GM19467 (cell line): ENCODE measurements at regions not wholly inside any gene's neighbourhood (a gene's known extent, or its start where the extent isn't known, plus 50 kb on each side); places are given as distances from the start of the nearest gene placed in this dataset.
"Not testable (repeated sequence)": the region's sequence is repeated elsewhere in the genome, so short reads cannot be mapped to it uniquely, and the experiment has no call there.

Experiments used
- ATAC-seq: cut with Tn5 transposase; IDR thresholded peaks from one replicate; pipeline ENCODE4 v1.9.1; 2021; ENCODE audit warnings: mild to moderate bottlenecking, moderate library complexity; ENCODE audit not compliant: unreplicated experiment

DNA sequence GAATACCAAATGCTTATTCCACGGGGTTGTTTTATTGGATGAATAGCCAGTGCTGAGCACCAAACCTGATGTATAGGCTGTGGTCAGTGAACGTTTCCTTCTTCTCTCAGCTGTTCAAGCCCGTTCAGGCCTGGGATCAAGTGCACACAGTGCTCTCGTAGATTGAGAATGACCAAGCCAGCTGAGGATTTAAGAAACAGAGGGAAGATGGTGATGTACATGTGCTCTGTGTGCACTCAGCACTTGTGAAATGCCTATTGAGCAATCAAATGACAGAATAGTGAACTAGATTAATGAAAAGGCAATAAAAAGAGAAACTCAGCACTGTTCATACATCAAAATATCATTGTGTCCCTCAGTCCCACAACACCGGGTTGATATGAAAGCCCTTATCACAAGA, 302.5 kb downstream of the BMPER start:
- no peak for ATAC-seq

DNA sequence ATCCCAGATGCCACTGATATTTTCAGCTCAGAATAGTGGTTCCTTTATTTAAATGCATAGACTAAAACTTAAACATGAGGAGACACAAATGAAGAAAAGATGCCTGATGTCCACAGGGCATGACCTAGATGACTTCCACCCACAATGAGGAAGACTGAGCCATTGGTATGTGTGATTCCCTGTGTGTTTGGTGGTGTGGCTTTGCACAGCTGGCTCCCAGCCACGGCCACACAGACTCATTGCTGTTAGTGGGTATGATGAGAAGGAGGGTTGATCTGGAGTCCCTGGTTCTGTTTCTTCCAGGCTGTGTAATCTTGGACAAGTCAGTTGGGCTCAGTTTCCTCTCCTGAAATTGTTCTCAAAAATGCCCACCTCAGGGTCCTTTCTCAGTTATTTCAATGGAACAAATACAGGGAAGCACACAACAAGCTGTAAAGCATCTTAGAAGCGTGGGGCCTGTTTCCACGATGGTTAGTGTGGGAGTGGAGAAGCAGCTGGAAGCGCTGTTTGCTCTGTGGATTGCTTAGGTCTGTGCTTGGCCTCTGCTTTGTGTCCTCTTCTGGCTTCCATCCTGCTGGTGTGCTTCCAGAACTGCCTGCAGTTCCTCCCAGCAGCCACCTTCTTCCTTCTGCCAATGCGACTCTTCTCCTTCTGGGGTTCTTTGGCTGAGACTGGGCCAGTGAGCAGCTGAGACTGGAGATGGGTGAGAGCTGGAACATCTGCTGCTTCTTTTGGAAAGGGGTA, 303.7 kb downstream of the BMPER start:
- no peak for ATAC-seq

DNA sequence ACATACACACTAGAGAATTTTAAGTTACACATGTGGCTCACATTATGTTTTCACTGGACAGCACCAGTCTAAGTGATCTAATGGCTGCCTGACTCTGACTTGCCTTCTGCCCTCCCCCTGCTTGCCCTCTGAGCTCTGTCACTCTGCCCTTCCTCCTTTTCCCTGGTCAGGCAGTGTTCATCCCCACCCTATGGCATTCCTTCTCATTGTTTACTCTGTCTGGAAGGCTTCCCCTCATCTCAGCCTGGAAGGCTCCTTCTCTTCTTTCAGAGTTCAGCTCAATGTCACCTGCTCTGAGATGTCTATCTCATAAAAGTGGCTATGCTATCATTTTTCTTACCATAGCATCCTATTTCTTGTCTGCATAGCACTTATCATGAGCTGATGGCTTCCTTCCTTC, 305.7 kb downstream of the BMPER start:
- ATAC-seq: no peak

DNA sequence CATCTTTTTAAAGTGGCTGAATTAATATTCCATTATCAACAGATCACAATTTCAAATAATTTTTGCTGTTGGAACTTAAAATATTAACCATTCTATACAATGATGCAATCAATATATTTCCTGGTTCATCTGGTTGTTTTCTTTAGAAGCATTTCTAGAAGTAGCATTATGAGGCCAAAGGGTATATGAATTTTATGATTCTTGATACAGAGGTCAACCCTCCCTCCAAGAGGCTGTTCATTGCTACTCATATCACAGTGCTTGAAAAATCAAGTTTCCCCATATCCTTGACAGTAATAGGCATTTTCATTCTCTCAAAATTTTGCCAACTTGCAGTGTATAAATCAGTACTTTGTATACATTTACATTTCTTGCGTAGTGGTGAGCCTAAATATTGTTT, 312.6 kb downstream of the BMPER start:
- no peak for ATAC-seq

DNA sequence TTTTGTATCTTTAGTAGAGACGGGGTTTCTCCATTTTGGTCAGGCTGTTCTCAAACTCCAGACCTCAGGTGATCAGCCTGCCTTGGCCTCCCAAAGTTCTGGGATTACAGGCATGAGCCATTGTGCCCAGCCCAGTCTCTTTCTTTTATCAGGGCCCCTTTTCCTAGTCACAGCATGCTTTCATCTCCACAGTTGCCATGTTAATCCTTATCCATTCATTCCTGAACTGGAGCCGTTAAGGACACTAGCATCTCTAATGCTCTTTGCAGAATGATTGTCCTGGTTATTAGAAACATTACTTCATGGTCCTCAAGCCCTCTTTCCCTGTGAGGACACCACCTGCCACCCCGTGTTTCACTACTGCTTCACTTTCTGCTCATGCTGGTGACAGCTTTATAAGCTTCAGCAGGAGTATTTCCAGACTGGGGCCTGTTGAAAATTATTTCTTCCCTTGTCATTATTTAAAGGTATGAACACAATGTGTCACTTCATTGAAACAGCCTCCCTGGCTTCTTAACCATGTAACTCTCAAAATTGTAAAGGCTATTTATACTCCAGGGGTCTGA, 313.9 kb downstream of the BMPER start:
- ATAC-seq: no peak

DNA sequence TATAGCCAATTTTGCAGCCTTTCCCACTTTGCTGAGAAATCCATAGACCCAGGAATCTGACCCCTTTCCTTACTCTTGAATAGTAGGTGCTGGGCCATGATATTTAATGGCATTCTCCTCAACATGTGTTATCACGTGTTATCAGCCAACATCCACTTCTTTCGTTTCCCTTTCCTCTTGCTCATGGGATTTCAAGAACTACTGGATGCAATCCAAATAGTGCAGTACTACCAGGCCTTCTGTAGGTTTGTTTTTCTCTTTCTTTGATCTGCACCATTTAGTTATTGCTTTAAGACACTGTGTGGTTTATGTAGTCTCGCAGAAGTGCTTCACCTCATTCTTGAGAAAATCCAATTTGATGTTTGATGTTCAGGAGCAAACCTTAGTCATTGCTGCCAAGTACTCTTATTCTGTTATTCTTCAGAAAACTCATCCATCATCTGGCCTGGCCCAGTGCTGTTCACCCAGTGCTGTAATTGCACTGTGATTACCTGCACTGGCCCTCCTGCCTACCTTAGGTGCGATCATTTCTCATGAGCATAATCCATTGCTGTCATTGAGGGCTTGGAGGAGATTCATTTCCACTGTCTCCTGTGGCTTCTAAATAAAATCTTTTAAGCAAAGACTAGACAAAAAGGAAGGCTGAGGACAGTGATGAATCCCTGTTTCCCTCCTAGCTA, 315.3 kb downstream of the BMPER start:
- no peak for ATAC-seq

DNA sequence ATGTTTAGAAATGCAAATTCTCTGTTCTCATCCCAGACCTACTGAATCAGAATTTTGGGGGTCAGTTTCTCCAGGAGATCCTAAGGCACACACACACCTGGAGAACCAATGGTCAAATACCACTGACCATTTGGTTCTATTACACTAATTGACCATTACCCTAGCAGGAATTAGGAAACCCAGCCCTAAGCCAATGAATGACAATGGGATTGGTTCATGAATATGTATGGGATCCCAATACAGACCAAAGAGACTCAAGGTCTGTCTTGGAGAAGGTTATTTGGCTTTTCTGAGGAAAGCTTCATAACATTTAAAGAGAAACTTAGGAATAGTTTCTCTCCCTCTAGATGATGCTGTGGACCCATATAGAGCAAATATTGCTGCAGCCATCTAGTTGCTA, 317.0 kb downstream of the BMPER start:
- no peak for ATAC-seq

DNA sequence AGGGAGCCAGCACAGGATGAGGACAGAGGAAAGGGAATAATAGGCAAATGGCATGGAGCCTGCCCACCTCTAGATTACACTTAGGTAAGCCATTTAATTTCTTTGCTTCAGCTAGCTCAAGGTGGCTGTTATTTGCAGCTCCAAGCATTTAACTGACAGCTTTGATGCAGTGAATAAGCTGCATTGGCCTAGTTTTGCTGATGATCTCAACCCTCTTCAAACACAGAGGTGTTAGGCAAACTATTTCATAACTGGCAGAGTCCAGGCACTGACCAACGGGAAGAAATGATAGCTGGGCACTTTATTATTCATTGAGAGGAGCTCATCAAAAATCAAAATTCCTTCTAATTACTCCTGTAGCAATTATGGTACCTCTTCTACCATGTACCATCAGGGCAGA, 317.4 kb downstream of the BMPER start:
- no peak for ATAC-seq

DNA sequence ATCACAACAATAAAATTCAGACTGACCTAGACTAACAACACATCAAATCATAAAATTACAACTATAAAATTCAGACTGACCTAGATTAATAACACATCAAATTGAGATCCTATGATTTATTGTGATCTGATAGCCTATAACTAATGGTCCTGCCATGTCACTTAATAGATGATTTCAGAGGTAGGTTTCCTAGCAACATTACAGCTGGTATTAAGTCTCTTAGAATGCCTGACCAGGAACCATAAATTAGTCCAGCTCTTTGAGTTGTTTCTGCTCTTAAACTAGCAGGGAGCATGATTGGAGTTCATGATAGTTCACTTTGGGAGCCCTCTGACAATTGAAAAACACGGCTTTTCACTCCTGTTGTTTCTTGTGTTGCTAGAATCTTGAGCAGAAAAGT, 318.9 kb downstream of the BMPER start:
- ATAC-seq: no peak

DNA sequence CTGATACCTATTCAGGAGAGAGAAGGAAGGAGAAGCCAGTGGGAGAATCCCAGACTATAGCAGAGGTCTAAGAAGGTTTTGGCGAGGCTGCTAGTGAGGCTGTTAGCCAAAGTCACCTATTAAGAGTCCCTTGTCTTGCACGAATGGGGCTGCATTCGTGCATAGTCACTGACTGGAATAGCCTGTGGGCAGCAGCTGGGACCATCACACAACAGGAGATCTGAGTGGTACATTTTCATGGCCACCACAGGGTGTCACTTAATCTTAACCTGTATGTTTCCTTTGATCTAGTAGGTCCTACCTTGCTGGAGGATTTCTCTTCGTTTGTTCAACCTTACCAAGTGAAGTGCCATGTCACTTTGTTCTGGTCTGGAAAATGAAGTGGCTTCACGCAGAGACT, 319.9 kb downstream of the BMPER start:
- ATAC-seq: no peak

DNA sequence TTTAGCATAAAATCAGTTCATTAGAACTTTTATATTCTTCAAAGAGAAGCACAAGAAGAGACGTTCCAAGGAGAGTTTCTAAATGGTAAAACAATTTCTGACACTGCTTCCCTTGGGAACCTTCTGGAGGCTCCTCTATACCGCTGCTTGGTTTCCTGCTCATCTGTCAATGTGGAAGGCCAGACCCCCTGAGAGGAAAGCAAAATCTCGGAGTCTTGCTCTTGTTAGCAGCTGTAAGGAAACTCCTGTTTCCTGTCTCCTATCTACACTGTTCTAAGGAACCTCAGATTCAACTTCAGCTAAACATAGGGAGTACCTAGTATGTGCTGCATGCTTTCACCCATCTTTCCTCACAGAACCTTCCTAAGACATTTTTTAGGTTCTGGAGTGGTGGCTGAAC, 322.2 kb downstream of the BMPER start:
- ATAC-seq: no peak

DNA sequence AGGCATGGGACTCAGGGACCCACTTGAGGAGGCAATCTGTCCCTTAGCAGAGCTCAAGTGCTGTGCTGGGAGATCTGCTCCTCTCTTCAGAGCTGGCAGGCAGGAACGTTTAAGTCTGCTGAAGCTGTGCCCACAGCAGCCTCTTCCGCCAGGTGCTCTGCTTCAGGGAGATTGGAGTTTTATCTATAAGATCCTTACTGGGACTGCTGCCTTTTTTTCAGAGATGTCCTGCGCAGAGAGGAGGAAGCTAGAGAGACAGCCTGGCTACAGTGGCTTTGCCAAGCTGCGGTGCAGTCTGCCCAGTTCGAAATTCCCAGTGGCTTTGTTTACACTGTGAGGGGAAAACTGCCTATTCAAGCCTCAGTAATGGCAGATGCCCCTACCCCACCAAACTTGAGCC, 329.8 kb downstream of the BMPER start:
- ATAC-seq: not testable (repeated sequence)

DNA sequence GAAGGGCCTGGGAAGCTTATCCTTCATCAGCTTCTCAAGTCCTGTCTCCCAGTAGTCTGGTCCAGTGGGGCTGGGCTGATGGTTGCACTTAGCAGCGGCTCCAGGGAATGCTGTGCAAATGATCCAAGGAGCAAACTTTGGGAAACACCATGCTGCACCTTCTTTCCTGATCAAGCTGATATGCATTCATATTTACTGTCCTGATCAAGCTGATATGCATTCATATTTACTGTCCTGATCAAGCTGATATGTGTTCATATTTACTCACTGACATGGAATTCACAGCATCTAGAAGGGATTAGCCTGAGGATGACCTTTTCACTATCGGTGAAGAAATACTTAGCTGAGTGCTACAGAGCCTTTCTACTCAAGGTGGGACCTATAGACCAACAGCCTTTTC, 330.7 kb downstream of the BMPER start:
- ATAC-seq: no peak

DNA sequence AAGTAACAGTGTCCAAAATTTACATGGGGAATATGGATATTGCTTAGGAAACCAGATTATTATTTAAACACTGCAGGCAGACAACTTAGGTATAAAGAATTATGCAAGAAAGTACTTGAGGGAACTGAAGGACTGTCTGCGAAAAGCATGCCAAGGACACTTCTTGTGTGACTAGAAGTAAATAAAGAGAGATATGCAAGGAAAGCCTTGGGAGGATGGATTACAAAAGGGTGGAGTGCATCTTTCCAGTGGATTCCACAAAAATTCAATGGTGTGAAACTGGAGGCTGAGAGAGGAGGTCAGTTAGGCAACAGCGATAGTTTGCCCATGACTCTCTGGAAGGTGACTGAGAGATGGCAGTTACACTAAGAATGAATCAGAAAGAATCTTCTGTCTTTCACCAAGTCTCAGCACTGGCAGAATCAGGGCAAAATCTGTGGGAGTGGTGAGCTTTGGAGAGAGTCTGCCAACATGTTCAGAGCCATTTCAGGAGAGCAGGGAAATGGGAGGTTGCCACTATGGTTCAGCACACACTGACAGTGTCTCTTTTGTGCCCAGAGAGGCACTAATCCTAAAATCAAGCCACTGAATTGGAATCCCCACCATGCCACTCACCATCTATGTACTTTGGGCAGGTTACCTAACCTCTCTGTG, 331.6 kb downstream of the BMPER start:
- no peak for ATAC-seq

DNA sequence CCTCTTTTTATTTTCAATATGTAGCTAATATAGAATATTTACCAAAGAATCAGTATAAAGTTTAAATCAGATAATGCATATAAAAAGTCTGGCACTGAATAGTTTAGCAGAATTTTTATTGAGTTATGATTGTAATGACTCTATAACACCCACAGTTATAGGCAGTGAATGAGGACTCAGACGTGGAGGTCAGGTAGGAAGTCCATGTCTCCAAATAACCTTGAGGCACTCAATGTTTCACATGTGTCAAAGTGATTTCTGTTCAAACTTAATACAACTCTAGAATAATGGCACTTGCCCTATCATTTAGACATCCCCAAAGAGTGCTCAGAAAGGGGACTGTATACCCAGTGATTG, 332.1 kb downstream of the BMPER start:
- no peak for ATAC-seq

DNA sequence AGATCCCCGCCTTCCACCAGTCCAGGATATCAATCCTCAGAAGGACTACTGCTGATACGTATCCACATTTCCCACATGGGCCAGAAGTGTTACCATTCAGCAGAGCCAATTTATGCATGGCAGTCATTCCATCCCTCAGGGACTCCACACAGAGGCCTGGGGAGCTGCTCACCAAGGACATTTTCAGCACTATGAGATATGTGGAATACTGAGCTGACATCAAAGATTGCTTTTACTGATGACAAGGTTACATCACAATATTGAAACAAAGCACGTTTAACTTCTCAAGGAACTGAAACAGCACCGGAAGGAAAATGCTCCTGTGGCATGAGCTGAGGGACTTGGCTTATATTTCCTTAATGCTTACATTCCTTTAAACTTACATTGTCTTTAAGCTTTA, 335.1 kb downstream of the BMPER start:
- no peak for ATAC-seq

DNA sequence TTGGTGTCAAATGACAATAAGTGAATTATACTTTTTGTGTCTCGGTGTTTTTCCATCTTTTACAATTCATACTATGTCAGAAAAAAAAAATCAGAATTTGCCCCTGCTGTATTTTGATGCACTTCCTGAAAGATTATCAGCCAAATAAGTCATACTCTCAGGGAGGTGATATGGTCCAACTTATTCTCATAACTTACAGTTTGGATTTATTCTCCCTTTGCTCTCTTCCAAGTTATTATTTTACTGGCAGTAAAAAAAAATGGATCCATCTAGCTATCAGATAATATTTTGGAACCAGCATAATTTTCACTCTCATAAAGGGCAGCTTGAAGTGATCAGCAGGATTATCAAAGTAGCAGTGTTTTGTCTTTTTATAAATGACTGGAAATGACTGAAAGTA, 337.1 kb downstream of the BMPER start:
- no peak for ATAC-seq

DNA sequence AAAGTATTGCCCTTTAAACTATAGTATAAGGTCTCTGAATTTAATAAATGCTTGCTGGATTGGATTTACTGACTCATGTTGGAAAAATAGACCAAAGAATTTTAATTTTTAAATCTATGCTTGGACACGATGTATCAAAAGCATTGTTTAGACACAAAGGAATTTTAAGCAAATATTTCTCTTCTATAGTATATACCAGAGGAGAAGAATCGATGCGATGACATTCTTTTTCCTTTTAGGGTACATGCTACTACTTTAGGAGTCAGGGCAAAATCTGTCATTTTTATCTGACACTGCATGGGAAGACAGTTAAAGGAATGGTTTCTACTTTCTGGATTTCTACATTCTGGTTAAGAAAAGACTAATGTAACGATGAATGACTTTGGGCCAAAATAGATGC, 339.9 kb downstream of the BMPER start:
- ATAC-seq: no peak

DNA sequence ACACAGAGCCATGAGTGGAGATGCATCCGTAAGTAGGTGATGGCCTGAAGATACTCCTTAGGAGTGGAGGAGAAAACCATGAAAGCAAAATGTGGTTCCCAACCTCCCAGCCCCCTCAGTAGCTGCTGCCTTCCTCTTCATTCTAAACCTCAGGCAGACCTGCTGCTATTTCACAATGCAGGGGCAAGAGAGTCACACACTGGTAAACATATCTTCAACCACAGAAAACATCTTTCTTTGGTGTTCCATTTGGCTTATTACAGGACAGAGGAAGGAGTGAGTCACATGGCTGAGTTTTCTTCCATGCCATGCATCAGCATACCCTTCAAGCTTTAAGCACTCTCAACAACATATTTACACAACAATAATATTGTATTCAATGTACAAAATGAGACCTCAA, 342.1 kb downstream of the BMPER start:
- no peak for ATAC-seq

DNA sequence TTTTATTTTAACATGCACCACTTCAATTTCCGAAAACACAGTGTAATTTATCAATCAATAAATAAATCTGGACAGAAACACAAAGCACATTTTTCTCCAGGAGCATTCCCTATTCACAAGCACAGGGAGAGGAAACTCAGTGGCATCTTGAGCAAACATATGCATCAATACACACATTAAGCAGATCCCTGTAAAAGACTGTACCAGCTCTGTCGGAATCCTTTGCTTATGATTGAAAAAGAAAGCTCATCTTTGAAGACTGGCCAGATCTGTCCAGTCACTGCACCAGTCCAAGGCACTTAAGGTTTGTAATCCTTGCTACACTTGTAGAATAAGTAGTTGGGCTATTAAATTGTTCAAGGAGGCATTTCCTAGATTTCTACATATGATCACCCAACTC, 343.9 kb downstream of the BMPER start:
- no peak for ATAC-seq

DNA sequence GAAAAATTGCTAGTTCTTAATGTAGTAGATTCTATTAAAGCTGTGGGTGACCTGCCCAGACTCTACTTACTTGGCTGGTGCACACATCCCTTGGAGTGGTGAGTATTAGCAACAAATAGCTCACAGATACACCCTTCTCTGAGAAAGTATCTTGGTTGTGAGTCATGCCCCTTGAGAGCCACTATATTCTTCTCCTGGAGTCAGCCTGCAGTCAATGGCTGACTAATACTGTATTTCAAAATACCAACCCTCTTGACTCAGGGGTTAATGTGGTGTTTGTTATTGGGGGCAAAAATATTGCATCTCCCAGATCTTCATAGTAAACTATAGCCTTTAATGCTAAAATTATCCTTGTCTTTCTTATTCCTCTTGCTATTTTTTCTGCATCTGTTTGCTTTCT, 354.9 kb downstream of the BMPER start:
- no peak for ATAC-seq

DNA sequence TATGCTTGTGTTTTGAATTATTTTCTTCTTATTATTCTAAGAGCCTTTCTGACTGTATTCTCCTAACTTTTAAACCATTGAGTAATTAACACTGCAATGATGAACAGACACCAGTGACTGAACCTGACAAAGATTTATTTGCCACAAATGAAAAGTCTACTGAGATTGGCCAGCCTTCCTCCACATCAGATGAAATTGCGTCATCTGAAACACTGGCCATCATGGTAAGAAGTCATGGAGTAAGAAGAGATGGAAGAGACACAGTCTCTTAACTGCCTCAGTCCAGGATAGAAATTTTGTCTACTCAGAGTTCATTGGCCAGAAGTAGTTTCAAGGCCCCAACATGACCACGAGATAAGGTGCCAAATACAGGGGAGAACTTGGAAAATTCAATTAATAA, 357.8 kb downstream of the BMPER start:
- no peak for ATAC-seq
